Fibroblast of lung (primary cell): ENCODE measurements at regions not wholly inside any gene's neighbourhood (a gene's known extent, or its start where the extent isn't known, plus 50 kb on each side); places are given as distances from the start of the nearest gene placed in this dataset.

Experiments used
- EZH2 ChIP-seq: IDR thresholded peaks from 2 replicates; pipeline ENCODE4 v1.5.1; 2012; ENCODE audit warnings: low read length, control low read depth, mild to moderate bottlenecking; ENCODE audit errors: missing control alignments
- TF ChIP-seq, protein P1 (sequence below), 2 donors: IDR thresholded peaks in 1 of 2; conservative IDR thresholded peaks in 1 of 2; 1 replicate in 1 of 2; 2 replicates in 1 of 2; pipeline ENCODE4 v1.5.1; 2011 to 2012; ENCODE audit warnings: low read length in 2 of 2, control low read depth in 1 of 2, inconsistent platforms in 1 of 2, low read depth in 1 of 2, mild to moderate bottlenecking in 1 of 2

DNA sequence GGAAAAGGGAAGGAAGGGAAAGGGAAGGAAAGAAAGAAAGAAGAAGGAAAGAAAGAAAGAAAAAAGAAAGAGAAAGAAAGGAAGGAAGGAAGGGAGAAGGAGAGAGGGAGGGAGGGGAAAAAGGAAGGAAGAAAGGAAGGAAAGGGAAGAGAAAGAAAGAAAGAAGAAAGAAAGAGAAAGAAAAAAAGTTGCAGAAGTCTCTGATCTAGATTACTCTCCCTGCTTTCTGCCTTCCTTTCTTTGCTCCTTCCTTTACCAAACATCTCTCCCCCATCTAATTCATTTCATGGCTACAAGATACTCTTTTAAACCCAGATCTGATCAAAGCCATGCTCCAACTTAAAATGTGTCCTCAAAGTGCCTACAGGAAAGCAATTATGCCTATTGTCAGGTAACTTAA is 148.6 kb downstream of the KIT start:
- TF ChIP-seq, protein P1, sequence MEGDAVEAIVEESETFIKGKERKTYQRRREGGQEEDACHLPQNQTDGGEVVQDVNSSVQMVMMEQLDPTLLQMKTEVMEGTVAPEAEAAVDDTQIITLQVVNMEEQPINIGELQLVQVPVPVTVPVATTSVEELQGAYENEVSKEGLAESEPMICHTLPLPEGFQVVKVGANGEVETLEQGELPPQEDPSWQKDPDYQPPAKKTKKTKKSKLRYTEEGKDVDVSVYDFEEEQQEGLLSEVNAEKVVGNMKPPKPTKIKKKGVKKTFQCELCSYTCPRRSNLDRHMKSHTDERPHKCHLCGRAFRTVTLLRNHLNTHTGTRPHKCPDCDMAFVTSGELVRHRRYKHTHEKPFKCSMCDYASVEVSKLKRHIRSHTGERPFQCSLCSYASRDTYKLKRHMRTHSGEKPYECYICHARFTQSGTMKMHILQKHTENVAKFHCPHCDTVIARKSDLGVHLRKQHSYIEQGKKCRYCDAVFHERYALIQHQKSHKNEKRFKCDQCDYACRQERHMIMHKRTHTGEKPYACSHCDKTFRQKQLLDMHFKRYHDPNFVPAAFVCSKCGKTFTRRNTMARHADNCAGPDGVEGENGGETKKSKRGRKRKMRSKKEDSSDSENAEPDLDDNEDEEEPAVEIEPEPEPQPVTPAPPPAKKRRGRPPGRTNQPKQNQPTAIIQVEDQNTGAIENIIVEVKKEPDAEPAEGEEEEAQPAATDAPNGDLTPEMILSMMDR (conservative IDR thresholded peaks at IDR 0.05 in 1 of 2, IDR thresholded peaks at IDR 0.05 in 1 of 2; ENCODE audit: low read depth in 1 of 2, low read length in 2 of 2), result no peak
- TF ChIP-seq EZH2, result no peak
